HG03066 (cell line): ENCODE measurements at regions not wholly inside any gene's neighbourhood (a gene's known extent, or its start where the extent isn't known, plus 50 kb on each side); places are given as distances from the start of the nearest gene placed in this dataset.

Experiments used
- ATAC-seq: cut with Tn5 transposase; IDR thresholded peaks from one replicate; pipeline ENCODE4 v1.9.1; 2021; ENCODE audit warnings: low read depth; ENCODE audit not compliant: unreplicated experiment

DNA sequence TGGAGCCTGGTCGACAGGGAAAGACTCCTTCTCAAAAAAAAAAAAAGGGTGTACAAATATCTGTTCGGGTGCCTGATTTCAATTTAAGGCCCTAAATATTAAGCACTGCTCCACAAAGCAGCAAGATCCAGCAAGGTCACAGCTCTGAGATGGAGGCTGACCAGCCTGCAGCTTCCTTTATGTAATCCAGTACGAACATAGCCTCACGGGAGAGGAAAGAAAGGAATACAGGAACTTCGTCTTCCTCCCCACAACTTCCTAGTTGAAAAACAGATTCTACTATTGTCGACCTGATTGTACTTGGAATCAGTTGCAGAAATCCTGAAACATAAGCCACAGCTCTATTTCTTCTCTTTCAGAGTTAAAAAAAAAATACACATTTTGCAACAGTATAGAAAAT lies 53.5 kb upstream of the TBC1D9 start:
- ATAC-seq = no peak

GRCh38 chr4:140808256-140808655 lies 52.1 kb upstream of the TBC1D9 start:
- ATAC-seq = no peak

GRCh38 chr4:140807491-140808252 lies 51.5 kb upstream of the TBC1D9 start:
- peak; percentile 80 for ATAC-seq

DNA sequence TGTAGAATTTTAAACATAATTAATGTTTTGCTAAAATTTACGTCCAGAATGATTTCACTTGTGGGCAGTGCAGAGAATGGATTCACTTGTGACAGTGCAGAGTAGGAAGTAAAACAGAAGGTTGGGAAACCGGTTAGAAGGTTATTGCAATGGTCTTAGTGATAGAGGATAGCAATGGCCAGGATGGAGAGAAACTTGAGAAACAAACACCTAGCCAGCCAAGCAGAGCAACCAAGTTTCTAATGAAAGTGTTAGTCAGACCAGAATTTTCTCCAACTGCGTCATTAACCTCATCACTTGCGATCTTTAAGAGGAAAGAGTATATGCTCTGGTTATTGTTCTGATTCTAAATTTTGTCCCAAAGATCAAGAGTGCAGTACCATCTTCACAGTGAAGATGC lies 50.0 kb upstream of the TBC1D9 start:
- peak; percentile 62 for ATAC-seq
